Prostate gland (tissue), 2 donors: ENCODE measurements at regions not wholly inside any gene's neighbourhood (a gene's known extent, or its start where the extent isn't known, plus 50 kb on each side); places are given as distances from the start of the nearest gene placed in this dataset.

Experiments
- DNase-seq: peaks from one replicate; pipeline ENCODE4 v3.0.0-alpha.2; 2019; ENCODE audit warnings: low spot score
- H3K27ac ChIP-seq, 2 donors: fragments of 200-600 bp; sonication (generic); 2 replicates each; pipeline ENCODE4 v1.5.1; 2017 to 2019
- H3K27me3 ChIP-seq: fragments of 200-600 bp; sonication (generic); replicated peaks from 2 replicates; pipeline ENCODE4 v1.5.1; 2019; ENCODE audit not compliant: insufficient read depth
- H3K36me3 ChIP-seq, 2 donors: fragments of 200-600 bp; sonication (generic); 1 replicate in 1 of 2; 2 replicates in 1 of 2; pipeline versions ENCODE4 v1.5.1 to v1.8.1; 2017 to 2019
- H3K4me1 ChIP-seq: fragments of 200-600 bp; sonication (generic); replicated peaks from 2 replicates; pipeline ENCODE4 v1.5.1; 2019
- H3K4me3 ChIP-seq, 2 donors: fragments of 200-600 bp; sonication (generic); 2 replicates each; pipeline ENCODE4 v1.5.1; 2017 to 2019
- H3K9me3 ChIP-seq: fragments of 200-600 bp; sonication (generic); 2 replicates; pipeline ENCODE4 v1.5.1; 2017
- CTCF ChIP-seq, 4 experiments: fragments of 200-600 bp in 2 of 4; fragments of 450-650 bp in 2 of 4; sonication (generic) in 2 of 4; IDR thresholded peaks; 1 replicate in 3 of 4; 2 replicates in 1 of 4; pipeline ENCODE4 v1.5.1; 2016 to 2019; ENCODE audit warnings: antibody characterized with exemption in 4 of 4, mild to moderate bottlenecking in 2 of 4, moderate library complexity in 2 of 4
- POLR2A ChIP-seq: fragments of 450-650 bp; IDR thresholded peaks from one replicate; pipeline ENCODE4 v1.6.1; 2016; ENCODE audit warnings: antibody characterized with exemption, mild to moderate bottlenecking
- POLR2AphosphoS5 ChIP-seq: sonication (generic); formaldehyde crosslinking; IDR thresholded peaks from one replicate; pipeline ENCODE4 v1.6.1; 2017; ENCODE audit warnings: antibody characterized with exemption
- WGBS: methylation state at CpG from one replicate; pipeline ENCODE4 v1.1.5; 2018; 5-methylcytosine and 5-hydroxymethylcytosine counted together
- intact Hi-C: fragments of 100-400 bp; cut with DNase I; formaldehyde crosslinking; loops from one replicate; pipeline ENCODE4 v1.14.2; 2022

- Histone ChIP-seq H3K36me3 (no peaks in the 10 kb centered on the region), H3K4me1 (no peaks in the 10 kb centered on the region), H3K4me3 (no peak overlapping the region), H3K9me3 (no peaks in the 10 kb centered on the region), H3K27me3 (no peaks in the 10 kb centered on the region), H3K27ac (no peak overlapping the region)
- no peak for DNase-seq
- TF ChIP-seq POLR2A (no peak), CTCF (IDR thresholded peaks at IDR 0.05) (no peak), POLR2AphosphoS5 (no peak)
- intact Hi-C loops: no loop called here
Measured at GRCh38 chr4:11182031-11182430, 246.7 kb downstream of the HS3ST1 start.

GRCh38 chr4:11179796-11180195, 248.9 kb downstream of the HS3ST1 start:
- Histone ChIP-seq H3K27me3 (no peaks in the 10 kb centered on the region), H3K9me3 (no peaks in the 10 kb centered on the region), H3K4me3 (no peak overlapping the region), H3K4me1 (no peaks in the 10 kb centered on the region), H3K36me3 (no peaks in the 10 kb centered on the region), H3K27ac (no peak overlapping the region)
- 92% methylated on average over 2 of the region's 2 CpGs for WGBS
- TF ChIP-seq POLR2AphosphoS5: no peak
- no peak for TF ChIP-seq CTCF (IDR thresholded peaks at IDR 0.05)
- TF ChIP-seq POLR2A: no peak
- intact Hi-C loops: no loop called here
- DNase-seq: no peak

GRCh38 chr4:11178433-11178832, 250.3 kb downstream of the HS3ST1 start:
- Histone ChIP-seq H3K9me3 (no peaks in the 10 kb centered on the region), H3K4me3 (no peak overlapping the region), H3K36me3 (no peaks in the 10 kb centered on the region), H3K27ac (no peak overlapping the region), H3K4me1 (no peaks in the 10 kb centered on the region), H3K27me3 (no peaks in the 10 kb centered on the region)
- TF ChIP-seq CTCF (IDR thresholded peaks at IDR 0.05) (no peak), POLR2A (no peak), POLR2AphosphoS5 (no peak)
- no peak for DNase-seq
- intact Hi-C loops: no loop called here
- WGBS: 91% methylated on average over 5 of the region's 5 CpGs

- Histone ChIP-seq H3K27me3 (no peaks in the 10 kb centered on the region), H3K9me3 (no peaks in the 10 kb centered on the region), H3K36me3 (no peaks in the 10 kb centered on the region), H3K4me1 (no peaks in the 10 kb centered on the region), H3K27ac (no peak overlapping the region), H3K4me3 (no peak overlapping the region)
- DNase-seq: no peak
- TF ChIP-seq POLR2A (no peak), POLR2AphosphoS5 (no peak), CTCF (IDR thresholded peaks at IDR 0.05) (no peak)
- intact Hi-C loops: no loop called here
Measured at GRCh38 chr4:11175374-11175773, 253.3 kb downstream of the HS3ST1 start.

- H3K4me1 ChIP-seq: no peaks in the 10 kb centered on the region
- H3K27ac ChIP-seq: no peak overlapping the region
- DNase-seq: no peak
- TF ChIP-seq POLR2A: no peak
- TF ChIP-seq CTCF (IDR thresholded peaks at IDR 0.05): no peak
- no peak for TF ChIP-seq POLR2AphosphoS5
- no peaks in the 10 kb centered on the region for H3K9me3 ChIP-seq
- no peaks in the 10 kb centered on the region for H3K36me3 ChIP-seq
- H3K4me3 ChIP-seq: no peak overlapping the region
- intact Hi-C loops: no loop called here
- no peaks in the 10 kb centered on the region for H3K27me3 ChIP-seq
Measured at GRCh38 chr4:11166606-11167005, 262.1 kb downstream of the HS3ST1 start.
